Parathyroid adenoma (tissue), 2 donors: ENCODE measurements at regions not wholly inside any gene's neighbourhood (a gene's known extent, or its start where the extent isn't known, plus 50 kb on each side); places are given as distances from the start of the nearest gene placed in this dataset.

ENCODE experiments used
- H2AFZ ChIP-seq: fragments of 300-600 bp; sonication (generic); one replicate; pipeline ENCODE4 v1.7.0; 2017; ENCODE audit warnings: antibody characterized with exemption, mild to moderate bottlenecking
- H3K27ac ChIP-seq: fragments of 300-600 bp; sonication (generic); one replicate; pipeline ENCODE4 v1.7.0; 2017
- H3K27me3 ChIP-seq: fragments of 300-600 bp; sonication (generic); one replicate; pipeline ENCODE4 v1.7.0; 2017; ENCODE audit warnings: low read length; ENCODE audit not compliant: control insufficient read depth, insufficient read depth
- H3K36me3 ChIP-seq: fragments of 300-600 bp; sonication (generic); one replicate; pipeline ENCODE4 v1.7.0; 2017; ENCODE audit warnings: low read length; ENCODE audit not compliant: control insufficient read depth, insufficient read depth
- H3K4me1 ChIP-seq: fragments of 300-600 bp; sonication (generic); one replicate; pipeline ENCODE4 v1.7.0; 2017; ENCODE audit warnings: control low read depth
- H3K4me2 ChIP-seq: fragments of 300-600 bp; sonication (generic); one replicate; pipeline ENCODE4 v1.7.0; 2017; ENCODE audit warnings: low read length
- H3K4me3 ChIP-seq: fragments of 300-600 bp; sonication (generic); one replicate; pipeline ENCODE4 v1.7.0; 2017; ENCODE audit warnings: low read depth, low read length
- H3K79me2 ChIP-seq: fragments of 300-600 bp; sonication (generic); one replicate; pipeline ENCODE4 v1.7.0; 2017; ENCODE audit warnings: control low read depth
- H3K9ac ChIP-seq: fragments of 300-600 bp; sonication (generic); one replicate; pipeline ENCODE4 v1.7.0; 2017; ENCODE audit warnings: mild to moderate bottlenecking
- H3K9me3 ChIP-seq: fragments of 300-600 bp; sonication (generic); one replicate; pipeline ENCODE4 v1.7.0; 2017; ENCODE audit warnings: low read length; ENCODE audit not compliant: control insufficient read depth
- TF ChIP-seq, protein P1 (sequence below): fragments of 300-600 bp; sonication (generic); IDR thresholded peaks from one replicate; pipeline ENCODE4 v1.7.0; 2017; ENCODE audit warnings: antibody characterized with exemption, mild to moderate bottlenecking
- donor health status: primary hyperparathyroidism.

DNA sequence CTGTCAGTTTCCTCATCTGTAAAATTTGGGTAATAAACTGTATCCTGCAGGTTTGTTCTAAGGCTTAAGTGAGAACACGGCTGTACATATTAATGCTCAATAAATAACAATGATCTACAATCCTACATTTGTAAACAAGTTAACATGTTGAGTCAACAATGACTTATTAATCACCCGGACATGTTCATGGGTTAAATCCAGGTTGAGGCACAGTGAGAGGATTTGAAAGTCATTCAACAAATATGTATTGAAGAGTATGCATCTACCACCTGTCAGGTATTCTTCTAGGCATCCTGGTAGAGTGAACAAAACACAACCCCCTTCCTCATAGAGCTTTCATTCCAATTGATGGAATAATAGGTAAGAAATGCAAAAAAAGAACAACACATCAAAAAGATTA, 554.7 kb upstream of the SLC35B3 start:
- Histone ChIP-seq H3K79me2 (no peaks in the 10 kb centered on the region), H3K4me1 (no peaks in the 10 kb centered on the region), H3K36me3 (no peaks in the 10 kb centered on the region), H3K9ac (no peak overlapping the region), H3K27me3 (no peaks in the 10 kb centered on the region), H3K4me3 (no peak overlapping the region), H2AFZ (no peak overlapping the region), H3K9me3 (no peaks in the 10 kb centered on the region), H3K4me2 (no peak overlapping the region), H3K27ac (no peak overlapping the region)
- TF ChIP-seq, protein P1, sequence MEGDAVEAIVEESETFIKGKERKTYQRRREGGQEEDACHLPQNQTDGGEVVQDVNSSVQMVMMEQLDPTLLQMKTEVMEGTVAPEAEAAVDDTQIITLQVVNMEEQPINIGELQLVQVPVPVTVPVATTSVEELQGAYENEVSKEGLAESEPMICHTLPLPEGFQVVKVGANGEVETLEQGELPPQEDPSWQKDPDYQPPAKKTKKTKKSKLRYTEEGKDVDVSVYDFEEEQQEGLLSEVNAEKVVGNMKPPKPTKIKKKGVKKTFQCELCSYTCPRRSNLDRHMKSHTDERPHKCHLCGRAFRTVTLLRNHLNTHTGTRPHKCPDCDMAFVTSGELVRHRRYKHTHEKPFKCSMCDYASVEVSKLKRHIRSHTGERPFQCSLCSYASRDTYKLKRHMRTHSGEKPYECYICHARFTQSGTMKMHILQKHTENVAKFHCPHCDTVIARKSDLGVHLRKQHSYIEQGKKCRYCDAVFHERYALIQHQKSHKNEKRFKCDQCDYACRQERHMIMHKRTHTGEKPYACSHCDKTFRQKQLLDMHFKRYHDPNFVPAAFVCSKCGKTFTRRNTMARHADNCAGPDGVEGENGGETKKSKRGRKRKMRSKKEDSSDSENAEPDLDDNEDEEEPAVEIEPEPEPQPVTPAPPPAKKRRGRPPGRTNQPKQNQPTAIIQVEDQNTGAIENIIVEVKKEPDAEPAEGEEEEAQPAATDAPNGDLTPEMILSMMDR: no peak

DNA sequence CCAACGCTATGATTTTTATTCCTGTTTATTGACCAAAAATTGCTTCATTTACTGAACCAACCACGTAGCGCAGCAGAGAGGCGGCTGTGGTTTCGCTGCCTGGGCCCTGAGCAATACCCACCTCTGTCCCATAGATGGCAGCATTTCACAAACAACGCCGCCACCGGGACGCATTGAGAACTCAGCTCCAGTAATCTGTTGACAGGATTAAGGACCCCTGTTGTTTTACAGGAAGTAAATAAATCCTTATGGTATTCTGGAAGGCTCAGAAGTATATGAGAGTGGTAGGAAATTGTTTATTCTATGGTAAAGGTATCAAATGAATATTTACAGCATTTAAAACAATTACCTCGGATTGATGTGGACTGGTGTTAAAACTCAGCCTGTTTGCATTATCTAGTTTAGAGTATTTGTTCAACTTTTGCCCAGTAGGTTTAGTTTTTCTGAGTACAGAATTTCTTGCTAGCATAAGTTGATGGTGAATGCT, 547.9 kb upstream of the SLC35B3 start:
- TF ChIP-seq, protein P1: peak; percentile 89
- Histone ChIP-seq H3K4me2 (no peak overlapping the region), H3K27ac (no peak overlapping the region), H3K36me3 (no peaks in the 10 kb centered on the region), H3K4me1 (no peaks in the 10 kb centered on the region), H3K27me3 (no peaks in the 10 kb centered on the region), H3K79me2 (no peaks in the 10 kb centered on the region), H3K9ac (no peak overlapping the region), H3K9me3 (no peaks in the 10 kb centered on the region), H3K4me3 (no peak overlapping the region), H2AFZ (peak overlapping the region; percentile 2)

DNA sequence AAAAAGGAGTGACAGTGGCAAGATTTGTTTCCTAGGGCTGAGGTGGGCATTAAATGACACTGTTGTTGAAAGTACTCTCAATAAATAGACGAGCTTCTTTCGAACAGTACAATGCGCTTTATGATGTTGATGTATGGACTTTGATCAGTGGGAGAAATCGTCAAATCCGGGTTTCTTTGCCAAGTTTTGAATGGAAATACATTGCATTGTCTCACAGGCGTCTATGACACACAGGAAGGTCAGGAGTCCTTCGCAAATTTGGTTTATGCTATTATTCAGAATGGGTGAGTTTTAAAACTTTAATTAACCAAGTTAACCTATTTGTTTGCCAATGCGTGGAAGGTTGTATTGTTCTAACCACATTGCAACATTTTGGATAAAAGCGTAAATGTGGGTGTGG, 547.3 kb upstream of the SLC35B3 start:
- no peaks in the 10 kb centered on the region for H3K36me3 ChIP-seq
- H3K79me2 ChIP-seq: no peaks in the 10 kb centered on the region
- no peaks in the 10 kb centered on the region for H3K4me1 ChIP-seq
- no peak overlapping the region for H3K4me3 ChIP-seq
- H2AFZ ChIP-seq: no peak overlapping the region
- no peak overlapping the region for H3K9ac ChIP-seq
- TF ChIP-seq, protein P1: no peak
- H3K4me2 ChIP-seq: no peak overlapping the region
- no peaks in the 10 kb centered on the region for H3K9me3 ChIP-seq
- H3K27ac ChIP-seq: no peak overlapping the region
- no peaks in the 10 kb centered on the region for H3K27me3 ChIP-seq

DNA sequence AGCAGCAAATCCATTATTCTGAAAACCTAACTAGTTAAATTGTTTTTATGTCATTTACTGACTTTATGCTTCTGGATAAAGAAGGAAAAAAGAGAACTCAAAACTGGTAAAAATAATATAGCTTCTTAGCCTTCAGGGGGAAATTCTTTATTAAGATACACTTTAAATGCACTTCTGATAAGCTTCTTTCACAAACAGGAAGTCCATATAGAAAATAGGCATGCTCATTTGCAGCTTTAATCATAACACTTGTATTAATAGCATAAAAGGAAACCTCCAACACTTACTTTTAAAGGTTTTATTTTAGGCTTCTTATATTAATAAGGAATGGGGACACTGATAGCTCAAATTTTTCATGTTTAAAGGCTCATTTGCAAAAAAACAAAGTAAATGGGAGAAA, 538.0 kb upstream of the SLC35B3 start:
- H2AFZ ChIP-seq: no peak overlapping the region
- no peaks in the 10 kb centered on the region for H3K9me3 ChIP-seq
- H3K4me3 ChIP-seq: no peak overlapping the region
- no peak overlapping the region for H3K9ac ChIP-seq
- H3K4me1 ChIP-seq: no peaks in the 10 kb centered on the region
- H3K4me2 ChIP-seq: no peak overlapping the region
- TF ChIP-seq, protein P1: no peak
- H3K79me2 ChIP-seq: no peaks in the 10 kb centered on the region
- H3K36me3 ChIP-seq: no peaks in the 10 kb centered on the region
- no peak overlapping the region for H3K27ac ChIP-seq
- no peaks in the 10 kb centered on the region for H3K27me3 ChIP-seq

DNA sequence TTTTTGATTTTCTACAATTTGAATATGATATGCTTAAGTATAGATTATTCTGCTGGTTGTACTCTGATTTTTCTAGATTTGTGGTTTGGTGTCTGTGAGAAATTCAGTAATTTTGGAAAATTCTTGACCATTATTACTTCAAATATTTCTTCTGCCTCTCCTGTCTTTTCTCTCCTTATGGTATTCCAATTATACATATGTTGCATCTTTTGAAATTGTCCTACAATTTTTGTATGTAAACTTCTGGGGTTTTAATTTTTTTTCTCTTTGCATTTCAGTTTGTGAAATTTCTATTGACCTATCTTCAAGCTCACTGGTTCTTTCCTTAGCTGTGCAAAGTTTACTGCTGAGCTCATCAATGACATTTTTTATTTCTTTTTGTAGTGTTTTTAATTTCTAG, 534.4 kb upstream of the SLC35B3 start:
- Histone ChIP-seq H3K4me1 (no peaks in the 10 kb centered on the region), H3K36me3 (no peaks in the 10 kb centered on the region), H3K27ac (no peak overlapping the region), H3K9ac (no peak overlapping the region), H3K4me3 (no peak overlapping the region), H3K4me2 (no peak overlapping the region), H2AFZ (no peak overlapping the region), H3K79me2 (no peaks in the 10 kb centered on the region), H3K27me3 (no peaks in the 10 kb centered on the region), H3K9me3 (no peaks in the 10 kb centered on the region)
- TF ChIP-seq, protein P1: no peak
